ENCODE measurements at regions not wholly inside any gene's neighbourhood (a gene's known extent, or its start where the extent isn't known, plus 50 kb on each side); places are given as distances from the start of the nearest gene placed in this dataset.
"Not testable (repeated sequence)": the region's sequence is repeated elsewhere in the genome, so short reads cannot be mapped to it uniquely, and the experiment has no call there.

DNA sequence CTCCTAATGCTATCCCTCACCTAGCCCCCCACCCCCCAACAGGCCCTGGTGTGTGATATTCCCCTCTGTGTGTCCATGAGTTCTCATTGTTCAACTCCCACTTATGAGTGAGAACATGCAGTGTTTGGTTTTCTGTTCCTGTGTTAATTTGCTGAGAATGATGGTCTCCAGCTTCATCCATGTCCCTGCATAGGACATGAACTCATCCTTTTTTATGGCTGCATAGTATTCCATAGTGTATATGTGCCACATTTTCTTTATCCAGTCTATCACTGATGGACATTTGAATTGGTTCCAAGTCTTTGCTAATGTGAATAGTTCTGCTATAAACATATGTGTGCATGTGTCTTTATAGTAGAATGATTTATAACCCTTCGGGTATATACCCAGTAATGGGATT lies 57.2 kb upstream of the ME3 start:
- H3K4me3 ChIP-seq, H3K27ac ChIP-seq: not testable (repeated sequence)

DNA sequence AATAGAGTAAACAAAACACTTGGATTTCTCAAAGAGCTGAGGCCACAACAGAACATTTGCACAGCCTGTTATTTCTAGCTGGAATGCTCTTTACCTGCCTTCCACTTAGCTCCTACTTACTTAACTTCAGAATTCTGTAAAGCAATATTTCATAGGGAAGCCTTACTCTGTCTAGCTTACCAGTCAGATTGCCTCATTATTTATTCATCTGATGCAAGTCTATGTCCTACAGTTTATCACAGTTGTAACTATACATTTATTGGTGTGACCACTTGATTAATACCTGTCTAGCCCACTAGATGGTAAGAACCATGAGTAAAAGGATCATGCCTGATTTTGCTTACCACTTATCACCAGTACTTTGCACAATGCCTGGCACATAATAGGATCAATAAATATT lies 56.1 kb upstream of the ME3 start:
- Histone ChIP-seq H3K4me3 (no peak overlapping the region), H3K27ac (no peak overlapping the region)

DNA sequence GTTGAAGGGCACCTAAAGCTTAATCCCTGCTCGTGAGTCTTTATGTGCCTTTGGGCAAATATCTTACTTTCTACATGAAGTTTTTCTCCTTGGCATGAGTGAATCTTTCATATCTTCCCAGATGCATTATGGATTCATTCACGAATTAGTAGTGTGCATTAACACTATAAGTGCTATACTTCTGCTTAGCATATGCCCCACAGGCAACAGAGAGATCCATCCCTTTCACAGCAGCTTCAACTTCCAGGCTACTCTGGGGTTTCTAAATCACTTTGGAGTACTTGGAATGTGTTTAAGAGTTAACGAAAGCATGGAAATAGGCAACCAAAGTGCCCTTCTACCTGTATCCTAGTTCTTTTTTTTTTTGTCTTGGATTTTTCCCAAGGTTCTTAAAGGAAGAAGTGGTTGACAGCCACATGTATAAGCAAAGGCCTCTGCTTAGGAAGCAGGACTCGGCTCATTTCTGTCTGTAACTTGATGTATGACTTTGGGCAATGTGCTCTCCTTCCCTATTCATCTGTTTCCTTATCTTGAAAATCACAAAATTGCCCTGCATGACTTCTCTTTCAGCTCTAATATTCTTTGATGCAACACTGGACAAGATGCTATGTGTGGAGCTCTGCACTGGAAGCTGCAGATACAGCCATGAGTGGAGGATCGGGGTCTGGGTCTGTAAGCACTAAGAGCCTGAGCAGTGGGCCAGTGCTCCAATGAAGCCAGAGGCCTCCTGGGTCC lies 54.5 kb upstream of the ME3 start:
- Histone ChIP-seq H3K4me3 (no peak overlapping the region), H3K27ac (no peak overlapping the region)

DNA sequence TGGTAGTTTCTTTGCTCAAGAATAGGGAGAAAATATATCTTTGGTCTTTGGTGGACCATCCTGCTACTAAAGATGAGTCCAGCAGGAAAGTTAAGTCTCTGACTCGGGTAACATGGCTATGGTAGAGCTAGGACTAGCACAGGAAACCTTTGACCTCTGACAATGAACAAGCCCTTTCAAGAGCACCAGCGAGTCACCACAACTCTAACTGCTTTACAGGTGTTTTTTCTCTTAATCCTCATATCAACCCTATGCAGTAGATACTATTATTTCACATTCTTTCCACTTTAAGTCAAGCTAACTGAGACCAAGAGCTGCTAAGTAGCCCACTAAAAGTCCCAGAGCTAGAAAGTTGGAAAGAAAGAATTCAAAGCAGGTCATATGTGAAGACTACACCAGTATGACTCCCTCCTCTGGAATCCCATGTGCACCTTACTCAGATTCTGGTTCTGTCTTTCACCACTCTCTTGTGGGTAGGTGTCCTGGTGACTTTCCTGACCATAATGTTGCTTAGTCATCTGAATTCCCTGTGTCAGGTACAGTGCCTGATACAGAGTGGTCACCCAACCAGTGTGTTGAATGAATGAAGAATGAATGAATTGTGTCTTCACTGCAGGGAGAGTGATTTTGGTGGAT lies 53.8 kb upstream of the ME3 start:
- H3K4me3 ChIP-seq, result no peak overlapping the region
- H3K27ac ChIP-seq, result no peak overlapping the region

DNA sequence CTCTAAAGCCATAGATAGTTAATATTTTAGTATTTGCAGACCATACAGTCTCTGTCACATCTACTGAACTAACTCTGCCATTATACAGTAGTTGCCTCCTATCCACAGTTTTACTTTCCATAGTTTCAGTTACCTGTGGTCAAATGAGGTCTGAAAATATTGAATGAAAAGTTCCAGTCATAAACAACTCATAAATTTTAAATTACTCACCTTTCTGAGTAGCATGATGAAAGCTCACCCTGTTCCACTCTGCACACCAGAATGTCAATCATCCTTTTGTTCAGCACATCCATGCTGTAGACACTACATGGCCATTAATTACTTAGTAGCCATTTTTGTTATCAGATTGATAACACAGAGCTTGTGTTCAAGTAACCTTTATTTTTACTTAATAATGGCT lies 51.7 kb upstream of the ME3 start:
- Histone ChIP-seq H3K4me3 (no peak overlapping the region), H3K27ac (no peak overlapping the region)

DNA sequence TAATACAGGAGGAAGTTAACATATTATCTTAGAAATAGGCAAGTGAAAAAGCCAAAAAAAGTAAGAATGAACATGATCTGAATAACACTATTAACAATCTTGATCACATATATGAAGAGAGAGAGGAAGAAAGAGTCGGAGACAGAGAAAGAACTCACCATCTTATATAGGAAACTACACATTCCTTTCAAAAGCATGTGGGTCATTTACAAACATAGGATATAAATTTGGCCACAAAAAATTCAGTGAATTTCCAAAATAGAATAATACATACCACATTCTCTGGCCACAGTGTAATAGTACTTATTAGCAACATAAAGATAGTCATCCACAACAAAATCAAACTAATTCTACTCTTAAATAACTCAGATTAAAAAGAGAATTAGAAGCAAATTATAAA lies 50.9 kb upstream of the ME3 start:
- Histone ChIP-seq H3K4me3 (no peak overlapping the region), H3K27ac (no peak overlapping the region)

DNA sequence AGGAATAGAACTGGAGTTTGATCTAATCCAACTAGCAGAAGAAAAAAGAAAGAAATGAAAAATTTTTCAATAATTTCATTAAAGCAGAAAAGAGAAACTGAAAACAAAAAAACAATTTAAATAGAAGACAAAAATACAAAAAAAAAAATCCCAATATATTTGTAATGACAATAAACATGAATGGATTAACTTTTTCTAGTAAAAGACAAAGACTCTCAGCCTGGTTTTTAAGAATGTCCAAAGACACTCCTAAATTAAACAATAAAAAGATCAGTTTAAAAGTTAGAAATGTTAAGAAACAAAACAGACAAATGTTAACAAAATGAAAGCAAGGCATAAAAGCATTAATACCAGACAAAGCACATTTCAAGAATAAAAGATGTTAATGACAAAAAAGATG lies 50.3 kb upstream of the ME3 start:
- Histone ChIP-seq H3K27ac (no peak overlapping the region), H3K4me3 (no peak overlapping the region)

All from skin epidermis (tissue), 12 donors.